T-helper 1 cell treated with Interleukin-12 subunit alpha and Interleukin-12 subunit beta and Interleukin-4 antibody, amounts not matched to agents 30 μg/mL and 1 μg/mL, for 36 hours (primary cell): ENCODE measurements at regions not wholly inside any gene's neighbourhood (a gene's known extent, or its start where the extent isn't known, plus 50 kb on each side); places are given as distances from the start of the nearest gene placed in this dataset.

ENCODE experiments used
- H3K27ac Mint-ChIP-seq: one replicate; pipeline ENCODE4 v1.8.0; 2021; ENCODE audit warnings: mild to moderate bottlenecking, mixed read lengths
- H3K27me3 Mint-ChIP-seq: one replicate; pipeline ENCODE4 v1.8.0; 2021; ENCODE audit warnings: low read depth, mixed read lengths
- H3K36me3 Mint-ChIP-seq: one replicate; pipeline ENCODE4 v1.8.0; 2021; ENCODE audit warnings: low read depth, mixed read lengths
- H3K4me1 Mint-ChIP-seq: one replicate; pipeline ENCODE4 v1.8.0; 2021; ENCODE audit warnings: low read depth, mixed read lengths
- H3K4me3 Mint-ChIP-seq: one replicate; pipeline ENCODE4 v1.8.0; 2021; ENCODE audit warnings: mild to moderate bottlenecking, moderate library complexity, mixed read lengths
- H3K9me3 Mint-ChIP-seq: one replicate; pipeline ENCODE4 v1.8.0; 2021; ENCODE audit warnings: mixed read lengths

DNA sequence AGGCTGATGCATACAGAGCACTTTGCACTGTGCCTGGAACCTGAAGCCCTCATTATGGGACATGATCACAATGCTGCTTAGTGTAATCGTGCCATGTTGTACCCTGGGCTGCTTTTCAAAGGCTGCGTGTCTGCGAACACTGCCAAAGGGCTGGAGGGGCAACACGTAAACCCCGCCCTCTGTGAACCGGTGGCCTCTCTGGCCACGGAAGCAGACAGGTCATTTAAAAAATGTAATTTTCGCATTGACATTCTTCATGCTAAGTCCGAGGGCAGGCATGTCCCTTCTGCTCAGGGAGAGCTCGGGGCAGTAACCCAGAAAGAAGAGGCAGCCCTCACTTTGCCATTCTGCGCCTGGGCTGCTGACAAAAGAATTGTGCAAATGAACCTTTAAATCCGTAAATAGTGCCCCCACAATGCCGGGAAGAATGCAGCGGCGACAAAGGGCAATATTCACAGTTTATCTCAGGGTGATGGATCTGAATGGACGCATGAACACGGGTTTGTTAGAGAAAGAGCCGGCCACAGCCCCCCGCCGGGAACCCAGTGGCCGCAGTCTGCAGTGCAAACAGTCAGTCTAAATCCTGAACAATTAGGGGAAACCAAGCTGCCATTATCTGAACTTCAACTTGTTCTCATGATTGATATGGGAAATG is 226.1 kb downstream of the MYCN start:
- H3K27me3 Mint-ChIP-seq = peaks cover 5% of the 10 kb centered on the region
- H3K36me3 Mint-ChIP-seq = no peaks in the 10 kb centered on the region
- no peak overlapping the region for H3K4me3 Mint-ChIP-seq
- H3K27ac Mint-ChIP-seq = no peak overlapping the region
- no peaks in the 10 kb centered on the region for H3K4me1 Mint-ChIP-seq
- H3K9me3 Mint-ChIP-seq = no peaks in the 10 kb centered on the region

GRCh38 chr2:16165518-16166326 is 225.4 kb downstream of the MYCN start:
- peaks cover 5% of the 10 kb centered on the region for H3K27me3 Mint-ChIP-seq
- H3K4me1 Mint-ChIP-seq = no peaks in the 10 kb centered on the region
- H3K4me3 Mint-ChIP-seq = no peak overlapping the region
- no peak overlapping the region for H3K27ac Mint-ChIP-seq
- no peaks in the 10 kb centered on the region for H3K9me3 Mint-ChIP-seq
- no peaks in the 10 kb centered on the region for H3K36me3 Mint-ChIP-seq

GRCh38 chr2:16162491-16163040 is 222.2 kb downstream of the MYCN start:
- H3K27me3 Mint-ChIP-seq = peaks cover 5% of the 10 kb centered on the region
- no peak overlapping the region for H3K27ac Mint-ChIP-seq
- no peaks in the 10 kb centered on the region for H3K9me3 Mint-ChIP-seq
- H3K36me3 Mint-ChIP-seq = no peaks in the 10 kb centered on the region
- H3K4me1 Mint-ChIP-seq = no peaks in the 10 kb centered on the region
- H3K4me3 Mint-ChIP-seq = no peak overlapping the region

- H3K4me3 Mint-ChIP-seq = no peak overlapping the region
- no peaks in the 10 kb centered on the region for H3K36me3 Mint-ChIP-seq
- no peaks in the 10 kb centered on the region for H3K4me1 Mint-ChIP-seq
- no peak overlapping the region for H3K27ac Mint-ChIP-seq
- peaks cover 5% of the 10 kb centered on the region for H3K27me3 Mint-ChIP-seq
- H3K9me3 Mint-ChIP-seq = no peaks in the 10 kb centered on the region
Measured at GRCh38 chr2:16161768-16162490, 221.6 kb downstream of the MYCN start.

- Mint-ChIP-seq H3K27ac (no peak overlapping the region), H3K27me3 (peaks cover 5% of the 10 kb centered on the region), H3K9me3 (no peaks in the 10 kb centered on the region), H3K4me3 (no peak overlapping the region), H3K36me3 (no peaks in the 10 kb centered on the region), H3K4me1 (no peaks in the 10 kb centered on the region)
Measured at GRCh38 chr2:16161085-16161565, 220.8 kb downstream of the MYCN start.

DNA sequence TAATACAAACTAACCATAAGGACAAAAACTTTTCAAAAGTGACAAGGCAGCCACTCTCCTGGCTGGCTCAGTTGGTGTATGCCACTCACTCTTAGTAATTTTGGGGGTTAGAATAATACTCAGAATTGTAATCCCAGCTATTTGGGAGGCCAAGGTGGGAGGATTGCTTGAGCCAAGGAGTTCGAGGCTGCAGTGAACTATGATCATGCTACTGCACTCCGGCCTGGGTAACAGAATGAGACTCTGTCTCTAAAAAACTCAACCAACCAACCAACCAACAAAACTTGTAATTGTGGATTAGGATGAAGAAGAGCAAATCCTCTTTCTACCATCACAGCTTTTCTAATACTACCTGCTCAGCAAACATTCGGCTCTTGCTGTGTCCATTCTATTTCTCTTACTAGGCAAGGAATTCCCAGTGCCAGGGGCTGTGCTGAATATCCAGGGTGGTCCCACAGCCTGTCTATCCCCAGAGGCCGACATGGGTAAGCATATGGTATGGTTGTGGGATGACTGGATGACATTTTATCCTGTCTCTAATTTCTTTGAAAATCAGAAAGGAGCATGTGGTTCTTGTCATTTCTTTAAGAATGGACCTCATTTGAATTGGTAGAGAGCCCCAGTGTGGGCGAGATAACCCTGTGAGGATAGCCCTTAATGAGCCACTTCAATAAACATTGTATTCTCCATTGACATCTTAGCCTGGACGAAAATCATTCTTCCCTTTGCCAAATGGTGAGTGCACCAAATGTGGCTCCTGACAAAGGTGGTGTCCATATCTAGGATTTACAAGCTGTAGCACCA is 220.1 kb downstream of the MYCN start:
- H3K27ac Mint-ChIP-seq = no peak overlapping the region
- H3K9me3 Mint-ChIP-seq = no peaks in the 10 kb centered on the region
- no peaks in the 10 kb centered on the region for H3K4me1 Mint-ChIP-seq
- peaks cover 5% of the 10 kb centered on the region for H3K27me3 Mint-ChIP-seq
- H3K36me3 Mint-ChIP-seq = no peaks in the 10 kb centered on the region
- no peak overlapping the region for H3K4me3 Mint-ChIP-seq

DNA sequence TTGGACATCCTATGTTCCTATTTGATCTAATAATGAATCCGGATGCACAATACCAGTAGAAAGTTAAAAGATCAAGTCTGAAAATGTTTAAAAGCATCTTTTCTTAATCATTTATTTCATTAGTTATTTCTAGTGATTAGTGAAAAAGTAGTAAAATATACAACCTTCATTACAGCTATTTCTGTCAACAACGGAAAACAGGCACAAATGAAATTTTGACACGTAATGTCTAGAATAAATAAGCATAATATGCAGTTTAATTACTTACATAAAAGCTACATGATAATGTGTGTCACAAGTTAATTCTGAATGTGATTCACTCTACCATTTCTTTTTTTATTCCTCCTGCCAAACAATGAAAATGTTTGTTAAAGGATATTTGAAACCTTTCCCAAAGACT is 216.1 kb downstream of the MYCN start:
- H3K4me1 Mint-ChIP-seq = no peaks in the 10 kb centered on the region
- H3K9me3 Mint-ChIP-seq = no peaks in the 10 kb centered on the region
- H3K27me3 Mint-ChIP-seq = no peaks in the 10 kb centered on the region
- H3K4me3 Mint-ChIP-seq = no peak overlapping the region
- H3K27ac Mint-ChIP-seq = no peak overlapping the region
- H3K36me3 Mint-ChIP-seq = no peaks in the 10 kb centered on the region

GRCh38 chr2:16155766-16156165 is 215.4 kb downstream of the MYCN start:
- no peaks in the 10 kb centered on the region for H3K27me3 Mint-ChIP-seq
- H3K27ac Mint-ChIP-seq = no peak overlapping the region
- no peaks in the 10 kb centered on the region for H3K36me3 Mint-ChIP-seq
- H3K4me3 Mint-ChIP-seq = no peak overlapping the region
- H3K4me1 Mint-ChIP-seq = no peaks in the 10 kb centered on the region
- no peaks in the 10 kb centered on the region for H3K9me3 Mint-ChIP-seq

DNA sequence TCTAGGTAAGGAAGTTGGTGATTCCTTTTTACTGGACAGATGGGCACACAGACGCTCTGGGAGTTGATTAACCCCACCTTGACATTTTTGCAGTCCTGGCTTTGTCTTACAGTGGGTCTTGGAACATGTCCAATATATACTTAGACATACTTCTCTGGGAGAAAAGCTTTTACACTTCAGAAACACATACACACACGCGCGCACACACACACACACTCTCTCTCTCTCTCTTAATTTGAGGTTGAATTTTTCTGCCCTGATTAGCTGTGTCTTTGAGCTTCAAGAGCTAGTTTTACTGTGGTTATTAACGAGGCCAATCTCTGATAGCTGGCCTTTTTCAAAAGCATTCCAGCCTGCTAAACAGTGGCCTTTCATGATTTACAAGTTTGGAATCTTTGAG is 215.0 kb downstream of the MYCN start:
- no peaks in the 10 kb centered on the region for H3K27me3 Mint-ChIP-seq
- H3K4me3 Mint-ChIP-seq = no peak overlapping the region
- H3K4me1 Mint-ChIP-seq = no peaks in the 10 kb centered on the region
- H3K27ac Mint-ChIP-seq = no peak overlapping the region
- no peaks in the 10 kb centered on the region for H3K9me3 Mint-ChIP-seq
- no peaks in the 10 kb centered on the region for H3K36me3 Mint-ChIP-seq

GRCh38 chr2:16154501-16155280 is 214.3 kb downstream of the MYCN start:
- Mint-ChIP-seq H3K4me1 (no peaks in the 10 kb centered on the region), H3K9me3 (no peaks in the 10 kb centered on the region), H3K27me3 (no peaks in the 10 kb centered on the region), H3K36me3 (no peaks in the 10 kb centered on the region), H3K4me3 (no peak overlapping the region), H3K27ac (no peak overlapping the region)

DNA sequence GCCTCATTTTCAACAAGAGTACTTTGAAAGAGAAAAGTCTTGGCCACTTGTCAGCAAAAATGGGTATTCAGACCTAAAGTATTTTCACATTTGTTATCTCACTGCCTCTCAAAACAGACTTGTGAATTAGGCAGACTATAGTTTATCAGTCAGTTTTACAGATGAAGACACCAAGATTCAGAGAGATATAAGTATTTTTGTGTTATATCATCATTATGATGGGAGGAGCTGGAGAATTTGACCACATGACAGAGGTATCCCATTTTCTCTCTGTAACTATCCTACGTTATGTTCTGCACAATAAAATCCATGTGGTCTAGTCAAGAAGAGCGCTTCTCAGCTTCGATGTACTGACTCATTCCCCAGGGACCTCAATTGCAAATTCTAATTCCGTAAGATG is 213.7 kb downstream of the MYCN start:
- no peaks in the 10 kb centered on the region for H3K9me3 Mint-ChIP-seq
- no peaks in the 10 kb centered on the region for H3K36me3 Mint-ChIP-seq
- H3K27ac Mint-ChIP-seq = no peak overlapping the region
- H3K27me3 Mint-ChIP-seq = no peaks in the 10 kb centered on the region
- H3K4me1 Mint-ChIP-seq = no peaks in the 10 kb centered on the region
- H3K4me3 Mint-ChIP-seq = no peak overlapping the region

DNA sequence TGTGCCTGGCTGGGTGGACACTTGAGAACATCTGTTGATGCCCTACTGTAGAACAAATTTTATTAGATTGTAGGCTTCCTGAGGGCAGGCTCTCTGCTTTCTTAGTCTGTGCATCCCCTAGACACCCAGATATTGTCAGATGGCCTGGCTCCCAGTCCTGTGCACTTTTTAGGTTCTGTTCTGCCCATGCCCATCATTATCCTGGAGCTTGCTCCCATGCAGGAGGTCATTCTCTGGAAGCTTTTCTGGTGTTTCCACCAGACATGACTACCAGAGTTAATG is 213.3 kb downstream of the MYCN start:
- Mint-ChIP-seq H3K9me3 (no peaks in the 10 kb centered on the region), H3K36me3 (no peaks in the 10 kb centered on the region), H3K27ac (no peak overlapping the region), H3K27me3 (no peaks in the 10 kb centered on the region), H3K4me1 (no peaks in the 10 kb centered on the region), H3K4me3 (no peak overlapping the region)

DNA sequence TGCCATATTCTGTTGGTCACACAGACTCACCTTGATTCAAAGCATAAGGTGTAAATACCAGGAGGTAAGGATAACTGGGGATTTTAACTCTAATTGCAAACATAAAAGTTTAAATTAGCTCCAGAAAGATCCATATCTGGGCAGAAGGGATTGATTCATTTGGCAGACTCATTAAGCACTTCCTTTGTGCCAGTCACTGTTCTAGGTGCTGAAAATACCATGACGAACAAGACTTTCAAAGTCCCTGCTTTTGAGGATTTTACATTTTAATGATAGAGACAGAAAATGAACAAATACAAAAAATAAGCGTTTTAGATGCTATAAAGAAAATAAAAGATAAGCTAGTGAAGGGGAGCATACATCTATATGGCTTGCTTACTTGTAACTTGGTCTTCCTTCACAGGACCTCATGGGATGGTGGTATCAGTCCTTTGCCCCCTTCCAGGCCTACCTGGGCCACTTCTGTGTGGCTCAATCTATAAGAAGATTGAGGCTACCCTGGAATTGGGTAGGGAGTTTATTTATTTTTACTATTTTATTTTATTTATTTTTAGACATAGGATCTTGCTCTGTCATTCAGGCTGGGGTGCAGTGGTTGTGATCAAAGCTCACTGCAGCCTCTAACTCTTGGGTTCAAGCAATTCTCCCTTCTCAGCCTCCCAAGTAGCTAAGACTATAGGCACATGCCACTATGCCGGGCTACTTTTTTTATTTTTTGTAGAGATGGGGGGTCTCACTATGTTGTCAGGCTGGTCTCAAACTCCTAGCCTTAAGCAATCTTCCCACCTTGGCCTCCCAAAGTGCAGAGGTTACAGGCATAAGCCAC is 212.8 kb downstream of the MYCN start:
- Mint-ChIP-seq H3K4me3 (no peak overlapping the region), H3K36me3 (no peaks in the 10 kb centered on the region), H3K27ac (no peak overlapping the region), H3K27me3 (no peaks in the 10 kb centered on the region), H3K4me1 (no peaks in the 10 kb centered on the region), H3K9me3 (no peaks in the 10 kb centered on the region)
